ENCODE measurements at regions not wholly inside any gene's neighbourhood (a gene's known extent, or its start where the extent isn't known, plus 50 kb on each side); places are given as distances from the start of the nearest gene placed in this dataset.

GRCh38 chr12:115846516-115846915 is 431.0 kb downstream of the MED13L start:
- TF ChIP-seq NFIC (IDR thresholded peaks at IDR 0.05) (no peak), YY1 (IDR thresholded peaks at IDR 0.05; ENCODE audit: low read depth) (no peak), RAD21 (IDR thresholded peaks at IDR 0.05; ENCODE audit: low read depth) (no peak), TCF12 (IDR thresholded peaks at IDR 0.05; ENCODE audit: low read depth) (no peak), EP300 (IDR thresholded peaks at IDR 0.05; ENCODE audit: borderline replicate concordance) (no peak), REST (IDR thresholded peaks at IDR 0.05; ENCODE audit: low read depth) (no peak), TEAD4 (IDR thresholded peaks at IDR 0.05) (no peak)
